SK-N-SH treated with all-trans-retinoic acid at 6 μM for 48 hours (cell line): ENCODE measurements at regions not wholly inside any gene's neighbourhood (a gene's known extent, or its start where the extent isn't known, plus 50 kb on each side); places are given as distances from the start of the nearest gene placed in this dataset.

Experiments
- ATAC-seq: fragments of 200-7000 bp; cut with Tn5 transposase; 3 replicates; pipeline ENCODE4 v1.9.1; 2020; ENCODE audit warnings: mild to moderate bottlenecking, moderate library complexity
- ARNTL ChIP-seq: fragments of 450-650 bp; formaldehyde crosslinking; IDR thresholded peaks from 2 replicates; pipeline ENCODE4 v1.5.0; 2020; ENCODE audit warnings: low read depth, mild to moderate bottlenecking, moderate library complexity, borderline replicate concordance
- BACH2 ChIP-seq: fragments of 250-450 bp; sonication (Bioruptor Pico); IDR thresholded peaks from 2 replicates; pipeline ENCODE4 v1.9.0; 2021; ENCODE audit warnings: mild to moderate bottlenecking, borderline replicate concordance
- CREB5 ChIP-seq: fragments of 250-450 bp; sonication (Bioruptor Pico); IDR thresholded peaks from 2 replicates; pipeline ENCODE4 v1.5.1; 2020; ENCODE audit warnings: low read depth, mild to moderate bottlenecking, moderate library complexity
- CSDC2 ChIP-seq: fragments of 250-450 bp; sonication (Bioruptor Pico); IDR thresholded peaks from 2 replicates; pipeline ENCODE4 v1.5.0; 2020; ENCODE audit warnings: mild to moderate bottlenecking, moderate library complexity
- CSRNP3 ChIP-seq: fragments of 250-450 bp; sonication (Bioruptor Pico); IDR thresholded peaks from 2 replicates; pipeline ENCODE4 v1.5.1; 2021; ENCODE audit warnings: mild to moderate bottlenecking, moderate library complexity
- ESRRG ChIP-seq: fragments of 250-450 bp; sonication (Bioruptor Pico); IDR thresholded peaks from 2 replicates; pipeline ENCODE4 v1.6.1; 2021; ENCODE audit warnings: mild to moderate bottlenecking
- OSR1 ChIP-seq: fragments of 250-450 bp; sonication (Bioruptor Pico); IDR thresholded peaks from 2 replicates; pipeline ENCODE4 v1.8.0; 2022; ENCODE audit warnings: moderate library complexity, mild to moderate bottlenecking, inconsistent platforms
- POU6F1 ChIP-seq: fragments of 250-450 bp; sonication (Bioruptor Pico); IDR thresholded peaks from 2 replicates; pipeline ENCODE4 v1.8.0; 2021; ENCODE audit warnings: low read depth, mild to moderate bottlenecking, moderate library complexity, borderline replicate concordance
- PPARA ChIP-seq: fragments of 250-450 bp; sonication (Bioruptor Pico); IDR thresholded peaks from 2 replicates; pipeline ENCODE4 v1.5.0; 2020; ENCODE audit warnings: mild to moderate bottlenecking, borderline replicate concordance
- RARB ChIP-seq: fragments of 250-450 bp; sonication (Bioruptor Pico); IDR thresholded peaks from 2 replicates; pipeline ENCODE4 v1.8.0; 2021; ENCODE audit warnings: mild to moderate bottlenecking, moderate library complexity
- SNAI2 ChIP-seq: fragments of 250-450 bp; sonication (Bioruptor Pico); IDR thresholded peaks from 2 replicates; pipeline ENCODE4 v1.5.0; 2020; ENCODE audit warnings: mild to moderate bottlenecking, moderate library complexity
- TCF4 ChIP-seq: fragments of 250-450 bp; sonication (Bioruptor Pico); IDR thresholded peaks from 2 replicates; pipeline ENCODE4 v1.8.0; 2021; ENCODE audit warnings: mild to moderate bottlenecking, moderate library complexity, borderline replicate concordance
- TOX ChIP-seq: fragments of 250-450 bp; sonication (Bioruptor Pico); IDR thresholded peaks from 2 replicates; pipeline ENCODE4 v1.8.0; 2021; ENCODE audit warnings: mild to moderate bottlenecking, moderate library complexity, borderline replicate concordance
- TSHZ2 ChIP-seq: fragments of 250-450 bp; sonication (Bioruptor Pico); IDR thresholded peaks from 2 replicates; pipeline ENCODE4 v1.5.0; 2020; ENCODE audit warnings: mild to moderate bottlenecking, moderate library complexity
- ZC3H10 ChIP-seq: fragments of 250-450 bp; sonication (Bioruptor Pico); IDR thresholded peaks from 2 replicates; pipeline ENCODE4 v1.5.1; 2021; ENCODE audit warnings: mild to moderate bottlenecking, moderate library complexity
- ZFP3 ChIP-seq: fragments of 250-450 bp; sonication (Bioruptor Pico); IDR thresholded peaks from 2 replicates; pipeline ENCODE4 v1.5.0; 2020; ENCODE audit warnings: mild to moderate bottlenecking, moderate library complexity
- ZFP30 ChIP-seq: fragments of 450-650 bp; formaldehyde crosslinking; IDR thresholded peaks from 2 replicates; pipeline ENCODE4 v1.5.0; 2022; ENCODE audit warnings: mild to moderate bottlenecking, moderate library complexity
- ZNF565 ChIP-seq: fragments of 450-650 bp; formaldehyde crosslinking; conservative IDR thresholded peaks from 2 replicates; pipeline ENCODE4 v1.5.0; 2020; ENCODE audit warnings: low read depth, mild to moderate bottlenecking, moderate library complexity
- ZNF70 ChIP-seq: fragments of 450-650 bp; formaldehyde crosslinking; IDR thresholded peaks from 2 replicates; pipeline ENCODE4 v1.5.0; 2020; ENCODE audit warnings: mild to moderate bottlenecking, moderate library complexity
- ZNF8 ChIP-seq: fragments of 450-650 bp; formaldehyde crosslinking; IDR thresholded peaks from 2 replicates; pipeline ENCODE4 v1.5.0; 2020; ENCODE audit warnings: mild to moderate bottlenecking, moderate library complexity

- no peak for ATAC-seq
- TF ChIP-seq CSDC2 (CRISPR knock-in tag): no peak
Observed at GRCh38 chr12:81944886-81945285, 185.7 kb upstream of the PPFIA2 start.

- no peak for TF ChIP-seq TCF4 (CRISPR knock-in tag)
- TF ChIP-seq ZFP3 (CRISPR knock-in tag): no peak
- no peak for TF ChIP-seq OSR1 (CRISPR knock-in tag)
- no peak for TF ChIP-seq CSRNP3
- TF ChIP-seq TSHZ2: no peak
- no peak for TF ChIP-seq ZNF70
- TF ChIP-seq ESRRG (CRISPR knock-in tag): no peak
- no peak for TF ChIP-seq TOX (CRISPR knock-in tag)
- no peak for TF ChIP-seq BACH2 (CRISPR knock-in tag)
- no peak for TF ChIP-seq ZC3H10 (CRISPR knock-in tag)
- TF ChIP-seq ZNF565 (CRISPR knock-in tag): no peak
- TF ChIP-seq CSDC2 (CRISPR knock-in tag): no peak
- TF ChIP-seq ZFP30: no peak
- ATAC-seq: no peak
Observed at GRCh38 chr12:81942594-81942993, 183.4 kb upstream of the PPFIA2 start.

GRCh38 chr12:81930037-81930436, 170.9 kb upstream of the PPFIA2 start:
- TF ChIP-seq PPARA (CRISPR knock-in tag) (no peak), ESRRG (CRISPR knock-in tag) (no peak)
- no peak for ATAC-seq

GRCh38 chr12:81896771-81897170, 137.6 kb upstream of the PPFIA2 start:
- TF ChIP-seq OSR1 (CRISPR knock-in tag): no peak
- TF ChIP-seq ZNF565 (CRISPR knock-in tag): no peak
- no peak for TF ChIP-seq TSHZ2
- TF ChIP-seq TOX (CRISPR knock-in tag): no peak
- no peak for TF ChIP-seq CREB5 (CRISPR knock-in tag)
- no peak for ATAC-seq

GRCh38 chr12:81888961-81889360, 129.8 kb upstream of the PPFIA2 start:
- TF ChIP-seq SNAI2 (no peak), ZNF8 (CRISPR knock-in tag) (no peak), ZFP30 (no peak), RARB (CRISPR knock-in tag) (no peak), TOX (CRISPR knock-in tag) (no peak), POU6F1 (no peak), CSDC2 (CRISPR knock-in tag) (no peak), ARNTL (CRISPR knock-in tag) (no peak), BACH2 (CRISPR knock-in tag) (no peak), TSHZ2 (no peak), ZNF565 (CRISPR knock-in tag) (no peak), CREB5 (CRISPR knock-in tag) (no peak), OSR1 (CRISPR knock-in tag) (no peak)

More at GRCh38 chr12:81888961-81889360, 129.8 kb upstream of the PPFIA2 start:
- ATAC-seq: no peak
